Mucosa of descending colon (tissue), 3 donors: ENCODE measurements at regions not wholly inside any gene's neighbourhood (a gene's known extent, or its start where the extent isn't known, plus 50 kb on each side); places are given as distances from the start of the nearest gene placed in this dataset.

Experiments
- ATAC-seq: fragments of 200-7000 bp; cut with Tn5 transposase; one replicate; pipeline ENCODE4 v1.9.1; 2020; ENCODE audit warnings: mild to moderate bottlenecking, moderate library complexity
- DNase-seq, 3 donors: peaks; one replicate each; pipeline ENCODE4 v3.0.0-alpha.2; 2020
- H3K36me3 ChIP-seq: fragments of 200-600 bp; one replicate; pipeline ENCODE4 v1.8.0; 2021; ENCODE audit warnings: low read depth, mild to moderate bottlenecking
- H3K4me1 ChIP-seq: fragments of 200-600 bp; one replicate; pipeline ENCODE4 v1.8.0; 2021; ENCODE audit warnings: low read depth, mild to moderate bottlenecking
- H3K4me3 ChIP-seq: fragments of 200-600 bp; one replicate; pipeline ENCODE4 v1.8.0; 2021; ENCODE audit warnings: mild to moderate bottlenecking
- H3K9me3 ChIP-seq: fragments of 200-600 bp; one replicate; pipeline ENCODE4 v1.8.0; 2021; ENCODE audit warnings: mild to moderate bottlenecking
- intact Hi-C, 2 donors: fragments of 100-400 bp; cut with DNase I in 1 of 2; cut with micrococcal nuclease in 1 of 2; formaldehyde crosslinking; loops; one replicate each; pipeline versions ENCODE4 v1.11.0 to v1.11.1; 2022; cut with DNase I, micrococcal nuclease
- TF ChIP-seq, protein P1 (sequence below): fragments of 200-600 bp; IDR thresholded peaks from one replicate; pipeline ENCODE4 v1.8.0; 2022; ENCODE audit warnings: antibody characterized with exemption, mild to moderate bottlenecking
- donor health status: DM: no; HTN: no; CAD: no; lungs with moderate emphysema.
- donor health status: DM: no; HTN: no; CAD: no.
- donor health status: DM: no; HTN: yes; CAD: no.

DNA sequence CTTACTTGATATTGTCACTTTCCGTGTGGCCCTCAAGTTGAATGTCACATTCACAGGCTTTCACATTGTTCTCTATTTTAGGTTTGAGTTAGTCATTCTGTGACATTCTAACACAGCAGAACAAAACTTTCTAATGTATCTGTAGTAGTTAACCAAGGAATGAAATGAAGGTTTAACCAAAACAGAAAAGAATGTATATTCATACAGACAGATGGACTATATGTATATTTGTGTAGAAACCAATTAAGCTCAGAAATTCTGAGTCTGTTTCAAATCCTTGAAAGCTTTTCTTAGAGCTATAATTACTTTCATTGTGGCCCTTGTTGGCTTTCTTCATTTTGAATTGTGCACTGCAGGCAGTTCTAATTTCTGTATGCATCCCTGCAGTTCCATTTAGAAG lies 654.7 kb downstream of the LRRC70 start:
- Histone ChIP-seq H3K4me1 (no peaks in the 10 kb centered on the region), H3K9me3 (peaks cover 15% of the 10 kb centered on the region), H3K36me3 (no peaks in the 10 kb centered on the region), H3K4me3 (no peak overlapping the region)
- ATAC-seq (no peak), DNase-seq (no peak)
- intact Hi-C loops, result no loop called here
- TF ChIP-seq, protein P1, sequence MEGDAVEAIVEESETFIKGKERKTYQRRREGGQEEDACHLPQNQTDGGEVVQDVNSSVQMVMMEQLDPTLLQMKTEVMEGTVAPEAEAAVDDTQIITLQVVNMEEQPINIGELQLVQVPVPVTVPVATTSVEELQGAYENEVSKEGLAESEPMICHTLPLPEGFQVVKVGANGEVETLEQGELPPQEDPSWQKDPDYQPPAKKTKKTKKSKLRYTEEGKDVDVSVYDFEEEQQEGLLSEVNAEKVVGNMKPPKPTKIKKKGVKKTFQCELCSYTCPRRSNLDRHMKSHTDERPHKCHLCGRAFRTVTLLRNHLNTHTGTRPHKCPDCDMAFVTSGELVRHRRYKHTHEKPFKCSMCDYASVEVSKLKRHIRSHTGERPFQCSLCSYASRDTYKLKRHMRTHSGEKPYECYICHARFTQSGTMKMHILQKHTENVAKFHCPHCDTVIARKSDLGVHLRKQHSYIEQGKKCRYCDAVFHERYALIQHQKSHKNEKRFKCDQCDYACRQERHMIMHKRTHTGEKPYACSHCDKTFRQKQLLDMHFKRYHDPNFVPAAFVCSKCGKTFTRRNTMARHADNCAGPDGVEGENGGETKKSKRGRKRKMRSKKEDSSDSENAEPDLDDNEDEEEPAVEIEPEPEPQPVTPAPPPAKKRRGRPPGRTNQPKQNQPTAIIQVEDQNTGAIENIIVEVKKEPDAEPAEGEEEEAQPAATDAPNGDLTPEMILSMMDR, result no peak

DNA sequence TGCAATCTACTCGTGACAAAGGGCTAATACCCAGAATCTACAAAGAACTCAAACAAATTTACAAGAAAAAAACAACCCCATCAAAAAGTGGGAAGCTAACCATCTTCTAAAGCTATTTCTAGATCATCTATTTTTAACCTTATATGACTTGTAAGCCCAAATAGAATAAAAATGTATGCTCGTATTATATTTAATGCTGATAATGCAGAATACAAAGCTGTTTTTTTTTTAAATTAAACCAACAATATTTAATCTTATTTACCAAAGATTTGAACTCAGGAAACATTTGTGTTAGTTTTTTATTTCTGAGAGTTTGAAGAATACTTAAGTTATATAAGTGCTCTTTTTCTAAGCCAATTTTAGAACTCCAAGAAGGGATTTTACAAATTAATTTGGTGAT lies 652.1 kb downstream of the LRRC70 start:
- intact Hi-C loops, result no loop called here
- TF ChIP-seq, protein P1, result no peak
- no peak for DNase-seq
- Histone ChIP-seq H3K4me1 (no peaks in the 10 kb centered on the region), H3K36me3 (no peaks in the 10 kb centered on the region), H3K9me3 (peaks cover 13% of the 10 kb centered on the region), H3K4me3 (no peak overlapping the region)
- no peak for ATAC-seq

DNA sequence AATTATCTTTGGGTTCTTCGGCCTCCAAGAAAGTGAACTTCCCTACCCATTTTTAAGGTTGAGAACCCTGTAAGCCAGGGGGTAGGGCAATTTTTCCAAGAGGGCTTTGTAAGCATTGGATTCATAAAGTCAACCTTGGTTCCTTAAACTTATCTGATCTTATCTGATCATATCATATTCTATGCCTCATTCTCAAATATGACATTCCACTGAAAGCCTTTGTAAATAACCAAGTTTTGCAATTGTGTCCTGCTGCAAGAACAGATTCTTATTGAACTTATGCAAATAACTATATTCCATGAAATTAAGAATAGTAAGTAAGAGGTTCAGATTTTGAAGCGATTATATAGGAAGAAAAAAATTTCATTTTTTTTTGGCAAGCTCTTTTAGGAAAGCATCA lies 649.5 kb downstream of the LRRC70 start:
- DNase-seq (no peak), ATAC-seq (no peak)
- no peaks in the 10 kb centered on the region for H3K36me3 ChIP-seq
- intact Hi-C loops, result no loop called here
- H3K9me3 ChIP-seq, result peaks cover 17% of the 10 kb centered on the region
- H3K4me1 ChIP-seq, result no peaks in the 10 kb centered on the region
- no peak overlapping the region for H3K4me3 ChIP-seq
- TF ChIP-seq, protein P1, result no peak

DNA sequence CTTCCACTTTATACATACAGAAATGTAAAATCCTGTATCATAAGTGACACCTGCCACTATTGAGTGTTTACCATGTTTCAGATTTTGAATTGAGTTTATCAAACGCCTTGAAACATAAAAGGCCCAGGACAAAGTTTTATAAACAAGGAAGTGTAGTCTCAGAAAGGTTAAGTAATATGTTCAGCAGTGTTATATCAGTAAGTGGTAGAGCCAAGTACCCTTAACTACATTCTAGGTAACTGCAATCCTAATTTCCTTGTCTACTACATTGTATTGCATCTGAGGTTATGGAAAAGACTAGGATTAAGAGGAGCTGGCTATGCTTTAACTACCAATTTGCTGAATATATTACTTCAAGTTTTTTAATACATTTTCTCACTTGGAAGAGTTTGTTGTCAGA lies 641.6 kb downstream of the LRRC70 start:
- no peak for ATAC-seq
- H3K4me1 ChIP-seq, result no peaks in the 10 kb centered on the region
- intact Hi-C loops, result no loop called here
- TF ChIP-seq, protein P1, result no peak
- no peak for DNase-seq
- H3K4me3 ChIP-seq, result no peak overlapping the region
- peaks cover 11% of the 10 kb centered on the region for H3K9me3 ChIP-seq
- no peaks in the 10 kb centered on the region for H3K36me3 ChIP-seq

DNA sequence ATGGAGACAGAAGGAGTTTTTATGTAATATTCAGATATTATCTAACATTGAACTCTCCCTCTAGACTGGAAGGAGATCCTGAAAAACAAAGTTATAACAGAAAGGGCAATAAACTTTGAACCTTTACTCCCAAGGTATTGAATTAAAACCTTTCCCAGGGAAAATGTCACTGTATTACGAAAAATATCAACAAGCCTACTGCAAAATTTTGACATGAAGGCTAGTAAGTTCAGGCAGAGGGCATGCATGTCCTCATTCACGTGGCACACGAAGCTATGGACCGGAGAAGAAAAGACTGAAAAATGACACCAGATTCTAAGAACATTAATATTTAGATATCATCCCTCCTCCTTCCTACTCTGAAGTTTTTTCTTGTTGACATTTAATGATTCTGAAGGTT lies 638.8 kb downstream of the LRRC70 start:
- no peak for DNase-seq
- TF ChIP-seq, protein P1, result no peak
- no peak for ATAC-seq
- Histone ChIP-seq H3K4me1 (no peaks in the 10 kb centered on the region), H3K36me3 (no peaks in the 10 kb centered on the region), H3K4me3 (no peak overlapping the region), H3K9me3 (peaks cover 16% of the 10 kb centered on the region)
- intact Hi-C loops, result no loop called here

DNA sequence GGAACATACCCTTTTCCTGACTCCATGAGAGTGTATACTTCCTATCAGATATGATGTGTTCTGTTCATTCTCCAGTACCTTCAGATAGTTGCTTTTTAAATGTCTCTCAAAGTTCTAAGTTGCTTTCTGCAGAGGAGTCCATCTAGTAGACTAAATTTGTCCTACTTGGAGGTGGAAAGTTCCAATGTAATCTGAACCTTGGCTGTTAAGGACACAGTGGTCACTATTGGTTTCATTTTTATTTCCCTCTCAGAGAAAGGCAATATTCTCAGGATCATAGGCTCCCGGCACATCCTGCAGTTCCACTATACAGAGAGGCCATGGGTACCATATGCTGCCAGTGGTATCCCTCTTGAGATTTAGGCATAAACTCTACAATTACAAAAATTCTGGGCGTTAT lies 634.6 kb downstream of the LRRC70 start:
- Histone ChIP-seq H3K4me3 (no peak overlapping the region), H3K9me3 (peaks cover 20% of the 10 kb centered on the region), H3K4me1 (no peaks in the 10 kb centered on the region), H3K36me3 (no peaks in the 10 kb centered on the region)
- no peak for DNase-seq
- no peak for ATAC-seq
- TF ChIP-seq, protein P1, result no peak
- intact Hi-C loops, result no loop called here
